Transverse colon (tissue), 4 donors: ENCODE measurements at regions not wholly inside any gene's neighbourhood (a gene's known extent, or its start where the extent isn't known, plus 50 kb on each side); places are given as distances from the start of the nearest gene placed in this dataset.

ENCODE experiments used
- CTCF ChIP-seq, 5 experiments: fragments of 200-600 bp in 3 of 5; fragments of 450-650 bp in 2 of 5; sonication (generic) in 3 of 5; IDR thresholded peaks; 1 replicate in 2 of 5; 2 replicates in 3 of 5; pipeline ENCODE4 v1.5.1; 2016 to 2017; ENCODE audit warnings: antibody characterized with exemption in 5 of 5, inconsistent platforms in 3 of 5, mild to moderate bottlenecking in 2 of 5, moderate library complexity in 1 of 5
- POLR2A ChIP-seq: fragments of 450-650 bp; IDR thresholded peaks from one replicate; pipeline ENCODE4 v1.6.1; 2016; ENCODE audit warnings: antibody characterized with exemption, mild to moderate bottlenecking, moderate library complexity
- POLR2AphosphoS5 ChIP-seq, 3 donors: sonication (generic); formaldehyde crosslinking; IDR thresholded peaks; one replicate each; pipeline ENCODE4 v1.6.1; 2016; ENCODE audit warnings: antibody characterized with exemption in 3 of 3

GRCh38 chr17:79291391-79291790 is 216.8 kb downstream of the ENGASE start:
- TF ChIP-seq CTCF (IDR thresholded peaks at IDR 0.05): no peak
- TF ChIP-seq POLR2A: no peak
- no peak for TF ChIP-seq POLR2AphosphoS5 (IDR thresholded peaks at IDR 0.05)
